Esophagus squamous epithelium (tissue), 4 donors: ENCODE measurements at regions not wholly inside any gene's neighbourhood (a gene's known extent, or its start where the extent isn't known, plus 50 kb on each side); places are given as distances from the start of the nearest gene placed in this dataset.

Experiments
- POLR2A ChIP-seq, 4 donors: fragments of 450-650 bp; IDR thresholded peaks; one replicate each; pipeline ENCODE4 v1.6.1; 2017; ENCODE audit warnings: antibody characterized with exemption in 4 of 4, mild to moderate bottlenecking in 4 of 4, moderate library complexity in 3 of 4
- TF ChIP-seq, protein P1 (sequence below), 6 experiments: fragments of 450-650 bp in 4 of 6; fragments of 200-600 bp in 2 of 6; sonication (generic) in 2 of 6; IDR thresholded peaks; one replicate each; pipeline ENCODE4 v1.5.1; 2016 to 2019; ENCODE audit warnings: antibody characterized with exemption in 6 of 6, mild to moderate bottlenecking in 4 of 6, moderate library complexity in 4 of 6

DNA sequence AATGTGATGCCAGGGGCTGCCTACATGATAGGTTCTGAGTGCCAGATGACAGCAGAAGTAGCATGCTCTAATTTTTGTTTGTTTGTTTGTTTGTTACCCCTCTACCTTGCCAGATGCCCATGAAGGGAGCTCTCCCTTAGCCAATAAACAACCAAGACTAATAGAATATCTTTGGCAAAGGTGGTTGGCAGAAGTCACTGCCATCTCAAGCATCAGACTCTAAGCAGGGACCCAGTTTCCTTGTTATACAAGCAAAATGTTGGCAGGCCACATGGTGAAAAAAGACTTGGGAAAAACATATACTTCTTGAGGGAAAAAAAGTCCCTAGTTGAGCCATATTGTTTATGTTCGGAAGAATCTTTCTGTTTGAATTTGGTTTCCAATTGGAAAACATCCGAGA, 609.0 kb upstream of the CFAP20DC start:
- TF ChIP-seq POLR2A (IDR thresholded peaks at IDR 0.05), result no peak
- TF ChIP-seq, protein P1, sequence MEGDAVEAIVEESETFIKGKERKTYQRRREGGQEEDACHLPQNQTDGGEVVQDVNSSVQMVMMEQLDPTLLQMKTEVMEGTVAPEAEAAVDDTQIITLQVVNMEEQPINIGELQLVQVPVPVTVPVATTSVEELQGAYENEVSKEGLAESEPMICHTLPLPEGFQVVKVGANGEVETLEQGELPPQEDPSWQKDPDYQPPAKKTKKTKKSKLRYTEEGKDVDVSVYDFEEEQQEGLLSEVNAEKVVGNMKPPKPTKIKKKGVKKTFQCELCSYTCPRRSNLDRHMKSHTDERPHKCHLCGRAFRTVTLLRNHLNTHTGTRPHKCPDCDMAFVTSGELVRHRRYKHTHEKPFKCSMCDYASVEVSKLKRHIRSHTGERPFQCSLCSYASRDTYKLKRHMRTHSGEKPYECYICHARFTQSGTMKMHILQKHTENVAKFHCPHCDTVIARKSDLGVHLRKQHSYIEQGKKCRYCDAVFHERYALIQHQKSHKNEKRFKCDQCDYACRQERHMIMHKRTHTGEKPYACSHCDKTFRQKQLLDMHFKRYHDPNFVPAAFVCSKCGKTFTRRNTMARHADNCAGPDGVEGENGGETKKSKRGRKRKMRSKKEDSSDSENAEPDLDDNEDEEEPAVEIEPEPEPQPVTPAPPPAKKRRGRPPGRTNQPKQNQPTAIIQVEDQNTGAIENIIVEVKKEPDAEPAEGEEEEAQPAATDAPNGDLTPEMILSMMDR (IDR thresholded peaks at IDR 0.05), result no peak
